ENCODE measurements at regions not wholly inside any gene's neighbourhood (a gene's known extent, or its start where the extent isn't known, plus 50 kb on each side); places are given as distances from the start of the nearest gene placed in this dataset.

DNA sequence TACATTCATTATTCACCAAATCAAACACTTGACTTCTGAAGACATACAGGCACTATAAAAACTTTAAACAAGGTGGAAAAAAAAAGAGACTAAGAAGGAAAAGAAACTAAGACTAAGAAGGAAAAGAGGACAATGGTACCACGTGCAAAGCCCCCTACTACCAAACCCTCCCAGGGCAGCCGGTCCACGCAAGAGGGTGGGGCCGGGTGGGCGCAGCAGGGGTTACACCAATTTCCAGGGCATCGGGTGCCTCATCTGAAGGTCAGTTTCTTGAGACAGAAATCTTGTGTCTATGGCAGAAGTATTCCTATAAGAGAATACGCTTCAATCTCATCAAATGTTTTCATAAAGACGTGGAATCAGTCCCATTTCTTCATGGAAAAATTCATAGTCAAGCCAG, 131.5 kb downstream of the NUFIP1 start:
- no TSS peak for BruUV-seq (replicated peaks)
- CTCF ChIA-PET, result no interaction called here
- no peak for FAIRE-seq

More for the DNA sequence above, 131.5 kb downstream of the NUFIP1 start:
- Histone ChIP-seq H3K4me3 (replicated peaks in 1 of 3; ENCODE audit: insufficient read depth in 1 of 3, low read depth in 1 of 3, low read length in 3 of 3) (no peak overlapping the region), H3K9ac (replicated peaks; ENCODE audit: extremely low read depth, insufficient read depth, low read length) (no peak overlapping the region), H3K9me1 (replicated peaks; ENCODE audit: control insufficient read depth, extremely low read depth, insufficient read depth, low read length) (no peaks in the 10 kb centered on the region), H3K27ac (ENCODE audit: insufficient read depth, low read depth, low read length) (no peak overlapping the region), H3K4me2 (ENCODE audit: insufficient read depth, low read length) (no peak overlapping the region), H3K36me3 (ENCODE audit: control insufficient read depth in 2 of 2, extremely low read depth in 1 of 2, insufficient read depth in 2 of 2, low read length in 2 of 2) (no peaks in the 10 kb centered on the region), H3K27me3 (ENCODE audit: control insufficient read depth in 2 of 2, insufficient read depth in 2 of 2, low read length in 2 of 2) (peaks cover 0 to 2% of the 10 kb centered on the region in 2 experiments), H3K9me3 (replicated peaks; ENCODE audit: control insufficient read depth, insufficient read depth, low read length) (no peaks in the 10 kb centered on the region), H3K79me2 (ENCODE audit: control insufficient read depth, insufficient read depth, low read length) (no peaks in the 10 kb centered on the region), H2AFZ (ENCODE audit: low read depth, low read length) (no peak overlapping the region), H3K4me1 (ENCODE audit: control insufficient read depth, extremely low read depth, insufficient read depth, low read length) (no peaks in the 10 kb centered on the region), H4K20me1 (replicated peaks; ENCODE audit: control insufficient read depth, extremely low read depth, insufficient read depth, low read length) (no peaks in the 10 kb centered on the region)
- intact Hi-C loops (cut with micrococcal nuclease) (no loop called here), dilution Hi-C loops (cut with MboI; ENCODE audit: extremely low pct_ligation_motif_present, low sequenced_read_pairs) (no loop called here)
- POLR2A ChIA-PET, result no interaction called here
- TF ChIP-seq, protein P1, sequence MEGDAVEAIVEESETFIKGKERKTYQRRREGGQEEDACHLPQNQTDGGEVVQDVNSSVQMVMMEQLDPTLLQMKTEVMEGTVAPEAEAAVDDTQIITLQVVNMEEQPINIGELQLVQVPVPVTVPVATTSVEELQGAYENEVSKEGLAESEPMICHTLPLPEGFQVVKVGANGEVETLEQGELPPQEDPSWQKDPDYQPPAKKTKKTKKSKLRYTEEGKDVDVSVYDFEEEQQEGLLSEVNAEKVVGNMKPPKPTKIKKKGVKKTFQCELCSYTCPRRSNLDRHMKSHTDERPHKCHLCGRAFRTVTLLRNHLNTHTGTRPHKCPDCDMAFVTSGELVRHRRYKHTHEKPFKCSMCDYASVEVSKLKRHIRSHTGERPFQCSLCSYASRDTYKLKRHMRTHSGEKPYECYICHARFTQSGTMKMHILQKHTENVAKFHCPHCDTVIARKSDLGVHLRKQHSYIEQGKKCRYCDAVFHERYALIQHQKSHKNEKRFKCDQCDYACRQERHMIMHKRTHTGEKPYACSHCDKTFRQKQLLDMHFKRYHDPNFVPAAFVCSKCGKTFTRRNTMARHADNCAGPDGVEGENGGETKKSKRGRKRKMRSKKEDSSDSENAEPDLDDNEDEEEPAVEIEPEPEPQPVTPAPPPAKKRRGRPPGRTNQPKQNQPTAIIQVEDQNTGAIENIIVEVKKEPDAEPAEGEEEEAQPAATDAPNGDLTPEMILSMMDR (IDR thresholded peaks at IDR 0.05; ENCODE audit: extremely low read depth in 1 of 2, insufficient read depth in 1 of 2, low read depth in 1 of 2, low read length in 2 of 2), result no peak
- TF ChIP-seq MYC (IDR thresholded peaks at IDR 0.05; ENCODE audit: low read depth, low read length) (no peak), EZH2 (IDR thresholded peaks at IDR 0.05; ENCODE audit: borderline replicate concordance, low read depth, low read length, severe bottlenecking) (no peak), FOS (IDR thresholded peaks at IDR 0.05; ENCODE audit: borderline replicate concordance, insufficient read depth, low read length) (no peak), POLR2AphosphoS5 (IDR thresholded peaks at IDR 0.05; ENCODE audit: insufficient read depth, low read depth, low read length) (no peak), POLR2A (IDR thresholded peaks at IDR 0.05; ENCODE audit: low read depth, low read length) (no peak), GATA2 (IDR thresholded peaks at IDR 0.05; ENCODE audit: insufficient read depth, insufficient read length, low read depth, low read length) (no peak), JUN (IDR thresholded peaks at IDR 0.05; ENCODE audit: borderline replicate concordance, insufficient read depth, insufficient read length, low read depth) (no peak)
- TF ChIP-seq, protein P2, sequence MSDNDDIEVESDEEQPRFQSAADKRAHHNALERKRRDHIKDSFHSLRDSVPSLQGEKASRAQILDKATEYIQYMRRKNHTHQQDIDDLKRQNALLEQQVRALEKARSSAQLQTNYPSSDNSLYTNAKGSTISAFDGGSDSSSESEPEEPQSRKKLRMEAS (IDR thresholded peaks at IDR 0.05; ENCODE audit: insufficient read depth, insufficient read length), result no peak
- no peak for DNase-seq (ENCODE audit: low read depth, low spot score)
